ENCODE measurements at regions not wholly inside any gene's neighbourhood (a gene's known extent, or its start where the extent isn't known, plus 50 kb on each side); places are given as distances from the start of the nearest gene placed in this dataset.

GRCh38 chr14:86540636-86541247 lies 1010.8 kb downstream of the FLRT2 start:
- H3K27me3 ChIP-seq = no peaks in the 10 kb centered on the region
- intact Hi-C loops (cut with DNase I; ENCODE audit: low total_unique reads) = no loop called here
- H3K36me3 ChIP-seq = no peaks in the 10 kb centered on the region
- no peaks in the 10 kb centered on the region for H3K9me3 ChIP-seq
- no peak overlapping the region for H3K4me3 ChIP-seq
- TF ChIP-seq POLR2A (IDR thresholded peaks at IDR 0.05) (no peak), POLR2AphosphoS5 (IDR thresholded peaks at IDR 0.05) (no peak), CTCF (IDR thresholded peaks at IDR 0.05) (no peak)
- no peak overlapping the region for H3K27ac ChIP-seq
- DNase-seq (ENCODE audit: low spot score in 2 of 2) = no peak
- no peaks in the 10 kb centered on the region for H3K4me1 ChIP-seq

DNA sequence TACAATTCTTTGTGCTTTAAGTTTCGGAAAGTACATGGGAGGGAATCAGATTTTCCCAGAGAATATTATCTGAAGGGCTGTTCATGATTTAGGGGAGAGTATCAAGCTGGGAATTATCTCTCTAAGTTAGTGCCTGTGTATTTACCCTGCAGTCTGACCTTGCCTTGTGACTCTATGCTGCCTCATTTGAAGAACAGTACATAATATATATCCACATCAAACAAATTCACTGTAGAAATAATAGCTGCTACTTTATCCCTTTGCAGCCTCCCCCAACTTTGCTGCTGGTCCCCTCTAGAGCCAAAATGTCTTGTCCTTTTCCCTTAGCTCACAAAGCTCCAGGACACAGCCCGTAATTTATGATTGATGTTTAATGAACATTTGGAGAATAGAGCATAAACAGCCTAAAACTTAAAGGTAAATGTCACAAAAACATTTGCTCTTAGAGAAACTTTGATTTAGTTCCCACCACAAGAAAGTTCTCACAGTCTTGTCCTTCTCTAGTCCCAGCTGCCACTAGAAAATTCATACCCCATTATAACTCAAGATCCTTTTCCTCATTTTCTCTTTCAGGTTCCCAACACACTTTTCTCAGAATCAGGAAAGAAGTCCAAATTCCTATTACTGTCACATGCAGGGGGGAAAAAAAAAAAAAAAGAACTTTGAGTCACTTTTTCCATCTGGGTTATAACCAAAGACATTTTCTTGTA lies 1009.6 kb downstream of the FLRT2 start:
- H3K27me3 ChIP-seq = no peaks in the 10 kb centered on the region
- intact Hi-C loops (cut with DNase I; ENCODE audit: low total_unique reads) = no loop called here
- H3K27ac ChIP-seq = no peak overlapping the region
- H3K4me3 ChIP-seq = no peak overlapping the region
- no peak for DNase-seq (ENCODE audit: low spot score in 2 of 2)
- no peaks in the 10 kb centered on the region for H3K9me3 ChIP-seq
- TF ChIP-seq CTCF (IDR thresholded peaks at IDR 0.05) (no peak), POLR2A (IDR thresholded peaks at IDR 0.05) (no peak), POLR2AphosphoS5 (IDR thresholded peaks at IDR 0.05) (no peak)
- no peaks in the 10 kb centered on the region for H3K4me1 ChIP-seq
- H3K36me3 ChIP-seq = no peaks in the 10 kb centered on the region

DNA sequence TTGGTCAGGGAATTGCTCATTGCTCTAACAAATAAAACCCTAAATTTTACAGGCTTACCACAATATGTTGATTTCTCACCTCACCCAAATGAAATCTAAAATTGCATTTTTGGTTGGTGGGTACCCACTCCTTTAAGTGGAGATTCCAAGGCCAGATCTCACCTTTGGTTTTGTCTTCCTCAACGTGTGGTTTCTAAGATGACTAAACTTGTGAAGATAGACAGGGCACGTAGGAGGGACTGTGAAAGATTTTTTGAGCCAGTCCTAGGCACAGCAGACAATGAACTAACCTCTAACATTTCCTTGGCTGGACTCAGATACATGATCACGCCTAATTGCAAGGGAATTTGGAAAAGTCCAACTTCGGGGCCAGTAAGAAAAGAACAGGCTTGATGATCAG lies 1003.9 kb downstream of the FLRT2 start:
- DNase-seq (ENCODE audit: low spot score in 2 of 2) = no peak
- Histone ChIP-seq H3K36me3 (no peaks in the 10 kb centered on the region), H3K4me3 (no peak overlapping the region), H3K27ac (no peak overlapping the region), H3K4me1 (no peaks in the 10 kb centered on the region), H3K27me3 (no peaks in the 10 kb centered on the region), H3K9me3 (no peaks in the 10 kb centered on the region)
- TF ChIP-seq POLR2A (IDR thresholded peaks at IDR 0.05) (no peak), CTCF (IDR thresholded peaks at IDR 0.05) (no peak), POLR2AphosphoS5 (IDR thresholded peaks at IDR 0.05) (no peak)
- intact Hi-C loops (cut with DNase I; ENCODE audit: low total_unique reads) = no loop called here

DNA sequence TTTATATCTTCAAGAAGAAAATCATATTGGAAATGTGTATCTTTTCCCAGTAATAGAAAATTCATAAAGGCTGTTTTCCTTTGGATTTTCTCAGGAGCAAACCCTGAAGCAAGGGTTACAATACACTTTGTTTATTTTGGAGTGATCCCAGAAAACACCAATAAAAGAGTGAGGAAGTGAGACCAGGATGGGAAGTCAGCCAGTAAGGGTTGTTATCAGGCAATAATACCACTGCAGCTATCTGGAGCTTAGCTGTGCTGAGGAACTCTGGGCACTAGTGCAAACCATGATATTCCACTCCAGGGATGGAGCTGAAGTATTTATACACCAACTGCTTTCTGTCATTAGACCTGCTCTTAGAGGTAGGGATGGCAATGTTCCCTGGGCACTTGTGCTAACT lies 1002.3 kb downstream of the FLRT2 start:
- no peak for TF ChIP-seq POLR2A (IDR thresholded peaks at IDR 0.05)
- no peak for TF ChIP-seq POLR2AphosphoS5 (IDR thresholded peaks at IDR 0.05)
- TF ChIP-seq CTCF (IDR thresholded peaks at IDR 0.05) = no peak
- H3K4me1 ChIP-seq = no peaks in the 10 kb centered on the region
- no peak overlapping the region for H3K27ac ChIP-seq
- intact Hi-C loops (cut with DNase I; ENCODE audit: low total_unique reads) = no loop called here
- DNase-seq (ENCODE audit: low spot score in 2 of 2) = no peak
- H3K27me3 ChIP-seq = no peaks in the 10 kb centered on the region
- no peak overlapping the region for H3K4me3 ChIP-seq
- H3K9me3 ChIP-seq = no peaks in the 10 kb centered on the region
- no peaks in the 10 kb centered on the region for H3K36me3 ChIP-seq

DNA sequence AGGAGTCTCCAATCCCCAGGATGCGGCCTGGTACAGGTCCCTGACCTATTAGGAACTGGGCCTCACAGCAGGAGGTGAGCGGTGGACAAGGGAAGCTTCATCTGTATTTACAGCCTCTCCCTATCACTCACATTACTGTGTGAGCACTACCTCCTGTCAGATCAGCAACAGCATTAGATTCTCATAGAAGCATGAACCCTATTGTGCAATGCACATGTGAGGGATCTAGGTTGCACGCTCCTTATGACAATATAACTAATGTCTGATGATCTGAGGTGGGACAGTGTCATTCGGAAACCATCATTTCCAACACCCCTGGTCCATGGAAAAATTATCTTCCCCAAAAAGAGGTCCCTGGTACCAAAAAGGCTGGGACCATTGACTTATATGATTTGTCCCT lies 1000.5 kb downstream of the FLRT2 start:
- Histone ChIP-seq H3K27me3 (no peaks in the 10 kb centered on the region), H3K36me3 (no peaks in the 10 kb centered on the region), H3K4me1 (no peaks in the 10 kb centered on the region), H3K9me3 (no peaks in the 10 kb centered on the region), H3K27ac (no peak overlapping the region), H3K4me3 (no peak overlapping the region)
- DNase-seq (ENCODE audit: low spot score in 2 of 2) = no peak
- TF ChIP-seq POLR2AphosphoS5 (IDR thresholded peaks at IDR 0.05) (no peak), POLR2A (IDR thresholded peaks at IDR 0.05) (no peak), CTCF (IDR thresholded peaks at IDR 0.05) (no peak)
- intact Hi-C loops (cut with DNase I; ENCODE audit: low total_unique reads) = no loop called here

All from breast epithelium (tissue), 4 donors.